ENCODE measurements at regions not wholly inside any gene's neighbourhood (a gene's known extent, or its start where the extent isn't known, plus 50 kb on each side); places are given as distances from the start of the nearest gene placed in this dataset.

DNA sequence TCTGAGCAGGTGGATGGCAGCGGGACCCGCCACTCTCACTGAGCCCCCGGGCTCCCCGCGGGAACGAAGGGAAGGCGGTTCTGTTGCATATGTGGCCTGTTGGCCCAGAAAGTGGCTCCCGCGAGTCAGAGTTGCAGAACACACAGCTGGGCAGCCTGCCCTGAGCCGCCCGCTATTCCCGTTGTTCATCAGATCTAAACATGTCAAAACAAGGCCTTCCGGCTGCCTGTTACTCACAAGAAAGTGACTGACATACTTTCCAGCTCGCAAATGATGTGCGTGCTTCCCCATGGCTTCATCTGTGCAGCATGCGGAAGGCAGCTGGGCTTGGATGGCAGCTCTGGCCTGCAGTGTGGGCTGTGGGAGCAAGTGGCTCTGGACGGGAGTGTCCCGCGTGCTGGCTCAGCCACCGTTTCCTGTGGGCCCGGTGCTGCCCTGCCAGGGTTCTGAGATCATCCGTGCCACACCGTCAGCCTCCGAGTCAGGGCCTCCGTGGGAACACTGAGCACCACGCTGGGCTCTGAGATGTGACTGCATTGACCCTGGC lies 227.3 kb downstream of the ERMARD start:
- TF ChIP-seq, protein P1, sequence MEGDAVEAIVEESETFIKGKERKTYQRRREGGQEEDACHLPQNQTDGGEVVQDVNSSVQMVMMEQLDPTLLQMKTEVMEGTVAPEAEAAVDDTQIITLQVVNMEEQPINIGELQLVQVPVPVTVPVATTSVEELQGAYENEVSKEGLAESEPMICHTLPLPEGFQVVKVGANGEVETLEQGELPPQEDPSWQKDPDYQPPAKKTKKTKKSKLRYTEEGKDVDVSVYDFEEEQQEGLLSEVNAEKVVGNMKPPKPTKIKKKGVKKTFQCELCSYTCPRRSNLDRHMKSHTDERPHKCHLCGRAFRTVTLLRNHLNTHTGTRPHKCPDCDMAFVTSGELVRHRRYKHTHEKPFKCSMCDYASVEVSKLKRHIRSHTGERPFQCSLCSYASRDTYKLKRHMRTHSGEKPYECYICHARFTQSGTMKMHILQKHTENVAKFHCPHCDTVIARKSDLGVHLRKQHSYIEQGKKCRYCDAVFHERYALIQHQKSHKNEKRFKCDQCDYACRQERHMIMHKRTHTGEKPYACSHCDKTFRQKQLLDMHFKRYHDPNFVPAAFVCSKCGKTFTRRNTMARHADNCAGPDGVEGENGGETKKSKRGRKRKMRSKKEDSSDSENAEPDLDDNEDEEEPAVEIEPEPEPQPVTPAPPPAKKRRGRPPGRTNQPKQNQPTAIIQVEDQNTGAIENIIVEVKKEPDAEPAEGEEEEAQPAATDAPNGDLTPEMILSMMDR (conservative IDR thresholded peaks at IDR 0.05), result no peak
- no peak for TF ChIP-seq ZFX (IDR thresholded peaks at IDR 0.05)

Measured in C4-2B (cell line).